MM.1S (cell line): ENCODE measurements at regions not wholly inside any gene's neighbourhood (a gene's known extent, or its start where the extent isn't known, plus 50 kb on each side); places are given as distances from the start of the nearest gene placed in this dataset.

Experiments
- DNase-seq: peaks from one replicate; pipeline ENCODE4 v3.0.0-alpha.2; 2015
- H2AFZ ChIP-seq: fragments of 300-600 bp; sonication (generic); 2 replicates; pipeline ENCODE4 v1.6.0; 2016; ENCODE audit warnings: antibody characterized with exemption, low read length
- H3F3A ChIP-seq: fragments of 300-600 bp; sonication (generic); 2 replicates; pipeline ENCODE4 v1.6.1; 2016; ENCODE audit warnings: mild to moderate bottlenecking, antibody characterized with exemption, low read length, moderate library complexity, mixed read lengths; ENCODE audit not compliant: insufficient read depth
- H3K27ac ChIP-seq: fragments of 300-600 bp; sonication (generic); 2 replicates; pipeline ENCODE4 v1.5.1; 2016; ENCODE audit warnings: mild to moderate bottlenecking, low read length
- H3K27me3 ChIP-seq: fragments of 300-600 bp; sonication (generic); replicated peaks from 2 replicates; pipeline ENCODE4 v1.6.0; 2016; ENCODE audit warnings: low read length; ENCODE audit not compliant: insufficient read depth
- H3K36me3 ChIP-seq: fragments of 300-600 bp; sonication (generic); replicated peaks from 2 replicates; pipeline ENCODE4 v1.6.1; 2016; ENCODE audit warnings: mild to moderate bottlenecking, low read length, mixed read lengths; ENCODE audit not compliant: insufficient read depth
- H3K4me1 ChIP-seq: fragments of 300-600 bp; sonication (generic); 2 replicates; pipeline ENCODE4 v1.6.1; 2016; ENCODE audit warnings: low read length, mixed read lengths
- H3K4me2 ChIP-seq: fragments of 300-600 bp; sonication (generic); 2 replicates; pipeline ENCODE4 v1.6.0; 2016; ENCODE audit warnings: low read depth, low read length
- H3K4me3 ChIP-seq: fragments of 300-600 bp; sonication (generic); 2 replicates; pipeline ENCODE4 v1.5.1; 2016; ENCODE audit warnings: low read length, mixed read lengths
- H3K79me2 ChIP-seq: fragments of 300-600 bp; sonication (generic); 2 replicates; pipeline ENCODE4 v1.6.1; 2016; ENCODE audit warnings: mixed run types, low read length, mixed read lengths
- H3K9ac ChIP-seq: fragments of 300-600 bp; sonication (generic); 2 replicates; pipeline ENCODE4 v1.6.1; 2016; ENCODE audit warnings: low read length, mixed read lengths
- H3K9me2 ChIP-seq: fragments of 300-600 bp; sonication (generic); replicated peaks from 2 replicates; pipeline ENCODE4 v1.6.1; 2016; ENCODE audit warnings: mild to moderate bottlenecking, low read length, mixed read lengths; ENCODE audit not compliant: insufficient read depth
- H3K9me3 ChIP-seq: fragments of 300-600 bp; sonication (generic); replicated peaks from 2 replicates; pipeline ENCODE4 v1.6.1; 2016; ENCODE audit warnings: mild to moderate bottlenecking, low read length, mixed read lengths; ENCODE audit not compliant: insufficient read depth
- H4K20me1 ChIP-seq: fragments of 300-600 bp; sonication (generic); 2 replicates; pipeline ENCODE4 v1.6.1; 2016; ENCODE audit warnings: mild to moderate bottlenecking, low read length, moderate library complexity, mixed read lengths; ENCODE audit not compliant: insufficient read depth
- EZH2 ChIP-seq: fragments of 300-600 bp; sonication (generic); optimal IDR thresholded peaks from 2 replicates; pipeline ENCODE3; 2017; ENCODE audit warnings: low read depth, mild to moderate bottlenecking, antibody characterized with exemption, low read length, mixed read lengths
- EZH2phosphoT487 ChIP-seq: fragments of 300-600 bp; sonication (generic); IDR thresholded peaks from 2 replicates; pipeline ENCODE4 v1.6.1; 2018; ENCODE audit warnings: antibody characterized with exemption, low read length
- TF ChIP-seq, protein P1 (sequence below): fragments of 300-600 bp; sonication (generic); IDR thresholded peaks from 2 replicates; pipeline ENCODE4 v1.5.1; 2016; ENCODE audit warnings: antibody characterized with exemption, low read length, mixed read lengths

DNA sequence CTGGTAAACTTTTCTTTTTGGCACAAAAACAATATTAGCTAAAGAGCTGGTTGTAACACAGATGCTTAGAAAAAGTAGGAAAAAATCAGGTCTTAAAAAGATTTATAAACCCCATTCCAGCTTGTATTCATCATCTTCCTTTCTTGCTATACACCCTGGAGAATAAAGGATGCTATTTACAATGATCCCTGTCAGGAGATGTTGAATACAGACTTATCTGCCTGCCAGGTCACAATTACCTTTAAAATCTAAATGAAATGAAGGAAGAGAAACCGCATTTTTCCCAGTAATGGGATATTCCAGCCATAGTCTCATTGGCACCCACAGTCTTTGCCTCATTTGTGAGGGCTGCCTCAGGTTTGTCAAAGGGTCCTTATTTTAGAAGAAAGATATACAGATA is 394.1 kb upstream of the WWC1 start:
- H3F3A ChIP-seq, result no peaks in the 10 kb centered on the region
- H3K4me3 ChIP-seq, result no peak overlapping the region
- H3K27me3 ChIP-seq, result no peaks in the 10 kb centered on the region
- H3K27ac ChIP-seq, result no peak overlapping the region
- H3K36me3 ChIP-seq, result no peaks in the 10 kb centered on the region
- TF ChIP-seq EZH2 (no peak), EZH2phosphoT487 (no peak)
- TF ChIP-seq, protein P1, sequence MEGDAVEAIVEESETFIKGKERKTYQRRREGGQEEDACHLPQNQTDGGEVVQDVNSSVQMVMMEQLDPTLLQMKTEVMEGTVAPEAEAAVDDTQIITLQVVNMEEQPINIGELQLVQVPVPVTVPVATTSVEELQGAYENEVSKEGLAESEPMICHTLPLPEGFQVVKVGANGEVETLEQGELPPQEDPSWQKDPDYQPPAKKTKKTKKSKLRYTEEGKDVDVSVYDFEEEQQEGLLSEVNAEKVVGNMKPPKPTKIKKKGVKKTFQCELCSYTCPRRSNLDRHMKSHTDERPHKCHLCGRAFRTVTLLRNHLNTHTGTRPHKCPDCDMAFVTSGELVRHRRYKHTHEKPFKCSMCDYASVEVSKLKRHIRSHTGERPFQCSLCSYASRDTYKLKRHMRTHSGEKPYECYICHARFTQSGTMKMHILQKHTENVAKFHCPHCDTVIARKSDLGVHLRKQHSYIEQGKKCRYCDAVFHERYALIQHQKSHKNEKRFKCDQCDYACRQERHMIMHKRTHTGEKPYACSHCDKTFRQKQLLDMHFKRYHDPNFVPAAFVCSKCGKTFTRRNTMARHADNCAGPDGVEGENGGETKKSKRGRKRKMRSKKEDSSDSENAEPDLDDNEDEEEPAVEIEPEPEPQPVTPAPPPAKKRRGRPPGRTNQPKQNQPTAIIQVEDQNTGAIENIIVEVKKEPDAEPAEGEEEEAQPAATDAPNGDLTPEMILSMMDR, result no peak
- no peaks in the 10 kb centered on the region for H3K9me2 ChIP-seq
- peaks cover under 1% of the 10 kb centered on the region; the same call in 1 of the 2 replicates for H3K4me1 ChIP-seq
- no peaks in the 10 kb centered on the region for H3K9me3 ChIP-seq
- DNase-seq, result no peak
- H3K9ac ChIP-seq, result no peak overlapping the region
- no peak overlapping the region for H2AFZ ChIP-seq
- no peaks in the 10 kb centered on the region for H3K79me2 ChIP-seq
- H4K20me1 ChIP-seq, result no peaks in the 10 kb centered on the region
- no peak overlapping the region for H3K4me2 ChIP-seq

DNA sequence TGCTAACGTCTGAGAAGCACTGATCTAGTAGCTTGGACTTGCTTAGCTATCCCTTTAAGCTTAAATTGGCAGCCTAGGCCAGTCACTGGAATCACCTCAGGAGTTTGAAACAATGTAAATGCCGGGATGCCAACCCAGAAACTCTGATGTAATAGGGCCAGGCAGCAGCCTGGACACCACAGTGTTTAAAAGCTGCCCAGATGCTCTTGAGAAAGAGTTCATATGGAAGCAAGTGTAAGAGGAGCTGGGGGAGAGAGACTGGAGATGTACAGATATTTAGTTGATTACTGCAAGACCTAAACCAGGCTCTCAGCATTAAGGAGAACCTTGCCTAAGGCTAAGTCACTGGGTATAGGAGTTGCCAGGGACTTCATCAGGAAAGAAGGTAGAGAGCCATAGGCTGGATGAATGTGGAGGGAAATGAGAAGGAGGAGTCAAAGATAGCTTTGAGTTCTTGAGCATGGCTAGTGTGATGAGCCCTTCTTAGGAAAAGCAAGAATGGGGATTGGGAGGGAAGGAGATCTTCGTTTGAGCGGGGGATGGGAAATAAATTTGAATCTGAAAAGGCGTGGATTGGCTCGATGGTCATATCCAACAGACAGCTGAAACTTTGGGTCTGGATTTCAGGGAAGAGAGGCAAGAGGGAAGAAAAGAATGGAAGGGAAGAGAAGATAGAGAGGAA is 392.9 kb upstream of the WWC1 start:
- H3K4me1 ChIP-seq, result peaks cover 10% of the 10 kb centered on the region
- no peak for TF ChIP-seq EZH2phosphoT487
- TF ChIP-seq, protein P1, result no peak
- TF ChIP-seq EZH2, result no peak
- H3K4me2 ChIP-seq, result no peak overlapping the region

DNA sequence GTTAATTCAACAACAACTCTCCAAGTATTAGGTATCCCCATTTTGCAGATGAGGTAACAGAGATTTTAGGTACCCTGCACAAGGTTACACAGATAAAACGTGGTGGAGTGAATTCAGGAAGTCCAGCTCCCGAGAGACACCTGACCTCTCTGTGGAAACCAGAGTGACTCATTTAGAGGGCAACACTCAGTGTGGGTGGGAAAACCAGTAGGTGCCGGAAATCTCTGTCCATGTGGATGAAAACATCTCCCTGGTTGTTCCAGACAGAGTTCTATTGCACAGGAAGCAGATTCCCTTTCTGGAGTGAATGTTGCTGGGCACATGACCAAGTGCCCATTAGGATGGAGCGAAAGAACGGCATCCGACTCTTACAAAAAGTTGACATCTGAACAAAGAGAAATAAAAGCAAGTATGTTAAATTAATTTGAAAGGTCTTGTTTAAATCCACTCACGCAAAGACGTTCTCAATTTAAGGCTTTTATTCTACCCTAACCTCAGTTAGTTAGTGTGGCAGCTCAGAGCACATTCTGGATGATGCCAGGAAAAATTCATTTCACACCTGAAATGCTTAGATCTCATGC is 391.9 kb upstream of the WWC1 start:
- no peak overlapping the region for H3K4me2 ChIP-seq
- H3K27ac ChIP-seq, result no peak overlapping the region
- H4K20me1 ChIP-seq, result no peaks in the 10 kb centered on the region
- H3K36me3 ChIP-seq, result no peaks in the 10 kb centered on the region
- peaks cover 14% of the 10 kb centered on the region for H3K4me1 ChIP-seq
- H3F3A ChIP-seq, result 0 out of 2 replicates have a peak, but pooled peaks cover 2% of the 10 kb centered on the region
- DNase-seq, result no peak
- no peaks in the 10 kb centered on the region for H3K27me3 ChIP-seq
- no peak overlapping the region for H3K4me3 ChIP-seq
- no peak for TF ChIP-seq EZH2phosphoT487
- TF ChIP-seq, protein P1, result no peak
- no peak for TF ChIP-seq EZH2
- H3K9me2 ChIP-seq, result no peaks in the 10 kb centered on the region
- H2AFZ ChIP-seq, result no peak overlapping the region
- no peak overlapping the region for H3K9ac ChIP-seq
- H3K9me3 ChIP-seq, result no peaks in the 10 kb centered on the region
- H3K79me2 ChIP-seq, result no peaks in the 10 kb centered on the region

More for the DNA sequence above, 392.9 kb upstream of the WWC1 start:
- no peak overlapping the region for H2AFZ ChIP-seq
- no peaks in the 10 kb centered on the region for H3K36me3 ChIP-seq
- H3F3A ChIP-seq, result 0 out of 2 replicates have a peak, but pooled peaks cover 2% of the 10 kb centered on the region
- H3K27ac ChIP-seq, result no peak overlapping the region
- H4K20me1 ChIP-seq, result no peaks in the 10 kb centered on the region
- no peak for DNase-seq
- no peaks in the 10 kb centered on the region for H3K9me3 ChIP-seq
- no peaks in the 10 kb centered on the region for H3K27me3 ChIP-seq
- H3K4me3 ChIP-seq, result no peak overlapping the region
- H3K9me2 ChIP-seq, result no peaks in the 10 kb centered on the region
- H3K9ac ChIP-seq, result no peak overlapping the region
- H3K79me2 ChIP-seq, result no peaks in the 10 kb centered on the region
